ENCODE measurements at regions not wholly inside any gene's neighbourhood (a gene's known extent, or its start where the extent isn't known, plus 50 kb on each side); places are given as distances from the start of the nearest gene placed in this dataset.

- TF ChIP-seq EZH2 (IDR thresholded peaks at IDR 0.05; ENCODE audit: borderline replicate concordance, low read depth, low read length, severe bottlenecking) (no peak), POLR2AphosphoS5 (IDR thresholded peaks at IDR 0.05; ENCODE audit: insufficient read depth, low read depth, low read length) (no peak), CTCF (IDR thresholded peaks at IDR 0.05; ENCODE audit: extremely low read depth in 1 of 2, insufficient read depth in 1 of 2, low read depth in 1 of 2, low read length in 2 of 2) (no peak), MYC (IDR thresholded peaks at IDR 0.05; ENCODE audit: low read depth, low read length) (no peak)
Observed at GRCh38 chr20:12790859-12791258, 217.9 kb upstream of the SPTLC3 start.
